Endodermal cell (in vitro differentiated cells): ENCODE measurements at regions not wholly inside any gene's neighbourhood (a gene's known extent, or its start where the extent isn't known, plus 50 kb on each side); places are given as distances from the start of the nearest gene placed in this dataset.
A peak's percentile ranks its signal among the peaks of the same experiment; 100 is the strongest.

Source experiments
- DNase-seq: peaks from one replicate; pipeline ENCODE4 v3.0.0-alpha.2; 2017
- H3K27ac ChIP-seq: 2 replicates; pipeline ENCODE4 v1.5.1; 2013; ENCODE audit warnings: mild to moderate bottlenecking, low read depth, low read length, moderate library complexity
- H3K27me3 ChIP-seq: 2 replicates; pipeline ENCODE4 v1.6.1; 2013; ENCODE audit warnings: mild to moderate bottlenecking, low read length, moderate library complexity; ENCODE audit not compliant: insufficient read depth, control insufficient read depth, poor library complexity, severe bottlenecking
- H3K36me3 ChIP-seq: 2 replicates; pipeline ENCODE4 v1.7.0; 2013; ENCODE audit warnings: mild to moderate bottlenecking, low read length, moderate library complexity; ENCODE audit not compliant: control insufficient read depth, insufficient read depth
- H3K4me1 ChIP-seq: one replicate; pipeline ENCODE4 v1.7.0; 2013; ENCODE audit warnings: low read length; ENCODE audit not compliant: control insufficient read depth, insufficient read depth
- H3K4me3 ChIP-seq: 2 replicates; pipeline ENCODE4 v1.5.1; 2013; ENCODE audit warnings: mild to moderate bottlenecking, low read length, moderate library complexity
- H3K9ac ChIP-seq: 2 replicates; pipeline ENCODE4 v1.6.1; 2013; ENCODE audit warnings: mild to moderate bottlenecking, low read length, moderate library complexity; ENCODE audit not compliant: poor library complexity, severe bottlenecking; ENCODE audit errors: extremely low read depth
- H3K9me3 ChIP-seq: 2 replicates; pipeline ENCODE4 v1.6.1; 2013; ENCODE audit warnings: mild to moderate bottlenecking, low read length, moderate library complexity; ENCODE audit not compliant: control insufficient read depth
- H3K27ac Mint-ChIP-seq: 2 replicates; pipeline ENCODE4 v1.8.0; 2020; ENCODE audit warnings: mixed read lengths
- H3K27me3 Mint-ChIP-seq: 2 replicates; pipeline ENCODE4 v1.8.0; 2021; ENCODE audit warnings: mild to moderate bottlenecking, mixed read lengths; ENCODE audit not compliant: insufficient read depth
- H3K36me3 Mint-ChIP-seq: 2 replicates; pipeline ENCODE4 v1.8.0; 2020; ENCODE audit warnings: low read depth, mixed read lengths
- H3K4me1 Mint-ChIP-seq: 2 replicates; pipeline ENCODE4 v1.8.0; 2020; ENCODE audit warnings: mixed read lengths
- H3K4me3 Mint-ChIP-seq: 2 replicates; pipeline ENCODE4 v1.8.0; 2020; ENCODE audit warnings: mild to moderate bottlenecking, moderate library complexity, mixed read lengths
- H3K9me3 Mint-ChIP-seq: 2 replicates; pipeline ENCODE4 v1.8.0; 2020; ENCODE audit warnings: mild to moderate bottlenecking, mixed read lengths
- WGBS, 2 experiments: methylation state at CpG; one replicate each; pipeline versions ENCODE4 v1.1.5 to v1.1.7; 2013; ENCODE audit warnings: missing lambda C conversion rate in 2 of 2, mixed read lengths in 1 of 2; ENCODE audit not compliant: insufficient coverage in 1 of 2, insufficient read length in 1 of 2; 5-methylcytosine and 5-hydroxymethylcytosine counted together
- TF ChIP-seq, protein P1 (sequence below): fragments of 200-600 bp; sonication (generic); conservative IDR thresholded peaks from 2 replicates; pipeline ENCODE4 v1.5.0; 2021; ENCODE audit warnings: antibody characterized with exemption, mild to moderate bottlenecking

DNA sequence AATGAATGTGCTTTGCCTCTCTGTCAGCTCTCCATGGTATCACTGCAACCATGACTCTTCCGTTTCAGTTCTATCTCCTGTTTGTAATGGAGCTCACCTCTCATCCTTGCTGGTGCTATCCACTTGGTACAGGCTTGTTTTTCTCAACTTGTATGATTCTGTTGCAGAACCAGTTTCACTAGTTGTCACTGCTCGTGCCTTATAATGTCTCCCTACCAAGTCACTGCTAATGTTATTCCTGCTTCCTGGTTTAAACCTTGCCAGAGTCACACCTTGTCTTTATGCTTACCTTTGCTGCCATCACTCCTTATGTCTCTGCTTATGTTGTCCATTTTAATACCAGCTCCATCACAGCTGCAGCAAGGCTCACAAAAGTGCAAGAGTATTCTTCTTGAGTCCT is 1191.0 kb upstream of the LRRTM1 start:
- no peaks in the 10 kb centered on the region for H3K36me3 ChIP-seq
- Mint-ChIP-seq H3K27ac (no peak overlapping the region), H3K9me3 (no peaks in the 10 kb centered on the region), H3K4me1 (peaks cover 6% of the 10 kb centered on the region), H3K27me3 (no peaks in the 10 kb centered on the region), H3K4me3 (no peak overlapping the region), H3K36me3 (no peaks in the 10 kb centered on the region)
- WGBS, 2 experiments: 91 to 96% methylated on average over 2 of the region's 2 CpGs
- H3K4me1 ChIP-seq: no peaks in the 10 kb centered on the region
- H3K4me3 ChIP-seq: no peak overlapping the region
- H3K9me3 ChIP-seq: no peaks in the 10 kb centered on the region
- H3K27me3 ChIP-seq: no peaks in the 10 kb centered on the region
- no peak overlapping the region for H3K27ac ChIP-seq
- no peak overlapping the region for H3K9ac ChIP-seq
- no peak for DNase-seq
- TF ChIP-seq, protein P1, sequence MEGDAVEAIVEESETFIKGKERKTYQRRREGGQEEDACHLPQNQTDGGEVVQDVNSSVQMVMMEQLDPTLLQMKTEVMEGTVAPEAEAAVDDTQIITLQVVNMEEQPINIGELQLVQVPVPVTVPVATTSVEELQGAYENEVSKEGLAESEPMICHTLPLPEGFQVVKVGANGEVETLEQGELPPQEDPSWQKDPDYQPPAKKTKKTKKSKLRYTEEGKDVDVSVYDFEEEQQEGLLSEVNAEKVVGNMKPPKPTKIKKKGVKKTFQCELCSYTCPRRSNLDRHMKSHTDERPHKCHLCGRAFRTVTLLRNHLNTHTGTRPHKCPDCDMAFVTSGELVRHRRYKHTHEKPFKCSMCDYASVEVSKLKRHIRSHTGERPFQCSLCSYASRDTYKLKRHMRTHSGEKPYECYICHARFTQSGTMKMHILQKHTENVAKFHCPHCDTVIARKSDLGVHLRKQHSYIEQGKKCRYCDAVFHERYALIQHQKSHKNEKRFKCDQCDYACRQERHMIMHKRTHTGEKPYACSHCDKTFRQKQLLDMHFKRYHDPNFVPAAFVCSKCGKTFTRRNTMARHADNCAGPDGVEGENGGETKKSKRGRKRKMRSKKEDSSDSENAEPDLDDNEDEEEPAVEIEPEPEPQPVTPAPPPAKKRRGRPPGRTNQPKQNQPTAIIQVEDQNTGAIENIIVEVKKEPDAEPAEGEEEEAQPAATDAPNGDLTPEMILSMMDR: no peak

DNA sequence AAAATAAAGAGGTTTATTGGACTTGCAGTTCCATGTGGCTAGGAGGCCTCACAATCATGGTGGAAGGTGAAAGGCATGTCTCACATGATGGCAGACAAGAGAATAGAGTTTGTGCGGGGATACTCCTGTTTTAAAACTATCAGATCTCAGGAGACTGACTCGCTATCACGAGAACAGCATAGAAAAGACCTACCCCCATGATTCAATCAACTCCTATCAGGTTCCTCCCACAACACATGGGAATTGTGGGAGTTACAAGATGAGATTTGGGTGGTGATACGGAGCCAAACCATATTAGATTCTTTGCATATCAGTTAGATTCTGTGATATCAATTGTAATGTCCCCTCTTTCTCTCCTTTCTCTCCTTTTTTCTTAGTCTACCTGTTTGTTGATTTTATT is 1178.7 kb upstream of the LRRTM1 start:
- no peaks in the 10 kb centered on the region for H3K27me3 Mint-ChIP-seq
- no peak overlapping the region for H3K27ac ChIP-seq
- H3K27ac Mint-ChIP-seq: no peak overlapping the region
- no peak overlapping the region for H3K4me3 Mint-ChIP-seq
- no peaks in the 10 kb centered on the region for H3K9me3 ChIP-seq
- no peaks in the 10 kb centered on the region for H3K36me3 Mint-ChIP-seq
- H3K9ac ChIP-seq: no peak overlapping the region
- H3K4me3 ChIP-seq: no peak overlapping the region
- H3K36me3 ChIP-seq: no peaks in the 10 kb centered on the region
- DNase-seq: no peak
- no peaks in the 10 kb centered on the region for H3K4me1 Mint-ChIP-seq
- no peaks in the 10 kb centered on the region for H3K27me3 ChIP-seq
- 84% methylated on average over 3 of the region's 4 CpGs; no CpG with 5 or more reads in 1 of the 2 experiments for WGBS, 2 experiments
- peaks cover 21% of the 10 kb centered on the region for H3K9me3 Mint-ChIP-seq
- H3K4me1 ChIP-seq: no peaks in the 10 kb centered on the region
- TF ChIP-seq, protein P1: no peak

DNA sequence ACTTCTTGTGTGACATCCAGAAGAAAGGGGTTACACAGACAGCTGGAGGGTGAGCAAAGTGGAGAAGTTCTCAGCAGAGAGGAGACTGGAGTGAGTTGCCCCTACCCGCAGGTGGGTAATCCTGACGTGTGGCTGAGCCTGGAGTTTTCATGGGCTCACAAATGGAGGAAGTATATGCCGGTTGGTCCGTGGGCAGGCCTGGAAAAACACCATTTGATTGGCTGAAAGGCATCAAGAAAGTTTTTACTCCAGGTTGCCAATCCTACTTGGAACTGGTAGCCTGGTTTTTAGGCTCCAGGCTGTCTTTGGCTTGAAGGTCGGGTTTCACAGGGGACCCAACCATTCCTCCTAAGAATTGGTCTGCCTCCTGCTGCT is 1177.4 kb upstream of the LRRTM1 start:
- H3K36me3 ChIP-seq: no peaks in the 10 kb centered on the region
- H3K4me1 ChIP-seq: no peaks in the 10 kb centered on the region
- H3K4me3 ChIP-seq: no peak overlapping the region
- peak overlapping the region; percentile 9 for H3K4me3 Mint-ChIP-seq
- H3K27ac ChIP-seq: no peak overlapping the region
- TF ChIP-seq, protein P1: no peak
- H3K27me3 ChIP-seq: no peaks in the 10 kb centered on the region
- no peak for DNase-seq
- no peak overlapping the region for H3K9ac ChIP-seq
- H3K4me1 Mint-ChIP-seq: no peaks in the 10 kb centered on the region
- no peaks in the 10 kb centered on the region for H3K9me3 ChIP-seq
- peaks cover 12% of the 10 kb centered on the region for H3K9me3 Mint-ChIP-seq
- H3K27me3 Mint-ChIP-seq: no peaks in the 10 kb centered on the region
- no peak overlapping the region for H3K27ac Mint-ChIP-seq
- WGBS, 2 experiments: 92 to 94% methylated on average over 4 to 5 of the region's 5 CpGs
- H3K36me3 Mint-ChIP-seq: no peaks in the 10 kb centered on the region
